ENCODE measurements at regions not wholly inside any gene's neighbourhood (a gene's known extent, or its start where the extent isn't known, plus 50 kb on each side); places are given as distances from the start of the nearest gene placed in this dataset.

- H3K36me3 ChIP-seq (ENCODE audit: control insufficient read depth in 4 of 4, insufficient read depth in 3 of 4, low read depth in 1 of 4, low read length in 3 of 4) = no peaks in the 10 kb centered on the region
- no peak overlapping the region for H3K9ac ChIP-seq (ENCODE audit: low read depth in 1 of 2, low read length in 2 of 2)
- no peak overlapping the region for H3K27ac ChIP-seq (ENCODE audit: low read depth in 1 of 2, low read length in 2 of 2)
- H3K9me3 ChIP-seq (ENCODE audit: control insufficient read depth in 4 of 4, low read length in 3 of 4) = peaks cover 0 to 2% (median 0%) of the 10 kb centered on the region in 4 donors
- WGBS = 77% methylated on average over 2 of the region's 2 CpGs
- no peak overlapping the region for H3K4me3 ChIP-seq (ENCODE audit: low read depth in 1 of 3, low read length in 3 of 3)
- TF ChIP-seq YY1 (IDR thresholded peaks at IDR 0.05) = no peak
- TF ChIP-seq ATF3 (IDR thresholded peaks at IDR 0.05) = no peak
- no peak for TF ChIP-seq JUND (IDR thresholded peaks at IDR 0.05)
- no peaks in the 10 kb centered on the region for H3K4me1 ChIP-seq (ENCODE audit: control insufficient read depth in 4 of 4, insufficient read depth in 4 of 4, low read length in 3 of 4)
- no peaks in the 10 kb centered on the region for H3K27me3 ChIP-seq (ENCODE audit: control insufficient read depth in 4 of 4, insufficient read depth in 4 of 4, low read length in 3 of 4)
- DNase-seq (ENCODE audit: low spot score) = no peak
These were observed 1050.0 kb downstream of the EPHA7 start for GRCh38 chr6:92369309-92369708.

DNA sequence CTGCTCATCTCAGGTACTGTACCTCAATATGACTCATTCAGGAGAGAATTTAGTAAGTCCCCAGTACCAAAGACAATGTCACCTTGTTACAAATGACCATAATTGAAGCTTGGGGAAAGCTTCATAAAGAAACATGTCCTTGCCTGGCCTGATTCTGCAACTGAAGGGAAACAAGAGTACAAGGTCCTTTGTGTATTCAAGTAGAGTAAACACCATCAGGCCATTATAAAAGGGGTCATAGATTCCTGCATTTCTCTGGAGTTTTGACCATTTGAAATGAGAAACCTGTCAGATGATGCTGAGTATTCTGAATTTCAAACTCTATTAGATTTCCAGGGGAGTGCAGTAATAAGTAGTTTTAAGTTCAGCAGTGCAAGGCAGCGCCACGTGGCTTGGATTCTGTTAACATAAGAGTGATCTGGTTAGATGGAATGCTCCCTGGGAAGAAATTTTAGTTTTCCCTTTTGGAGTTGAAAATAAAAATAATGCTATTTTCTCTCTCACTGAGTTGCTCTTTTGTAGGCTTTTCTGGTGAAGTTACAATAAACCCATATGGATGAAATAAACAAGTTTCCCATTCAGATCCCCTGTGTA, 1054.3 kb downstream of the EPHA7 start:
- DNase-seq (ENCODE audit: low spot score) = no peak
- WGBS = 64% methylated on average over 2 of the region's 2 CpGs
- H3K9me3 ChIP-seq (ENCODE audit: control insufficient read depth in 4 of 4, low read length in 3 of 4) = peaks cover 0 to 2% (median 0%) of the 10 kb centered on the region in 4 donors

GRCh38 chr6:92363111-92363510, 1056.2 kb downstream of the EPHA7 start:
- no peaks in the 10 kb centered on the region for H3K9me3 ChIP-seq (ENCODE audit: control insufficient read depth in 4 of 4, low read length in 3 of 4)
- no peaks in the 10 kb centered on the region for H3K27me3 ChIP-seq (ENCODE audit: control insufficient read depth in 4 of 4, insufficient read depth in 4 of 4, low read length in 3 of 4)
- no peaks in the 10 kb centered on the region for H3K4me1 ChIP-seq (ENCODE audit: control insufficient read depth in 4 of 4, insufficient read depth in 4 of 4, low read length in 3 of 4)
- no peaks in the 10 kb centered on the region for H3K36me3 ChIP-seq (ENCODE audit: control insufficient read depth in 4 of 4, insufficient read depth in 3 of 4, low read depth in 1 of 4, low read length in 3 of 4)
- no peak overlapping the region for H3K4me3 ChIP-seq (ENCODE audit: low read depth in 1 of 3, low read length in 3 of 3)
- no peak overlapping the region for H3K27ac ChIP-seq (ENCODE audit: low read depth in 1 of 2, low read length in 2 of 2)
- no peak overlapping the region for H3K9ac ChIP-seq (ENCODE audit: low read depth in 1 of 2, low read length in 2 of 2)
- 57% methylated on average over 3 of the region's 3 CpGs for WGBS
- no peak for TF ChIP-seq YY1 (IDR thresholded peaks at IDR 0.05)
- TF ChIP-seq, protein P1, sequence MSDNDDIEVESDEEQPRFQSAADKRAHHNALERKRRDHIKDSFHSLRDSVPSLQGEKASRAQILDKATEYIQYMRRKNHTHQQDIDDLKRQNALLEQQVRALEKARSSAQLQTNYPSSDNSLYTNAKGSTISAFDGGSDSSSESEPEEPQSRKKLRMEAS (IDR thresholded peaks at IDR 0.05) = no peak
- no peak for TF ChIP-seq CTCF (IDR thresholded peaks at IDR 0.05; ENCODE audit: low read depth, low read length, missing input control)
- TF ChIP-seq SP1 (IDR thresholded peaks at IDR 0.05) = no peak
- TF ChIP-seq RAD21 (IDR thresholded peaks at IDR 0.05) = no peak
- TF ChIP-seq HNF4A (conservative IDR thresholded peaks at IDR 0.05) = no peak
- DNase-seq (ENCODE audit: low spot score) = no peak

More for the DNA sequence above, 1054.3 kb downstream of the EPHA7 start:
- Histone ChIP-seq H3K9ac (ENCODE audit: low read depth in 1 of 2, low read length in 2 of 2) (no peak overlapping the region), H3K36me3 (ENCODE audit: control insufficient read depth in 4 of 4, insufficient read depth in 3 of 4, low read depth in 1 of 4, low read length in 3 of 4) (no peaks in the 10 kb centered on the region), H3K27ac (ENCODE audit: low read depth in 1 of 2, low read length in 2 of 2) (no peak overlapping the region), H3K4me3 (ENCODE audit: low read depth in 1 of 3, low read length in 3 of 3) (no peak overlapping the region), H3K4me1 (ENCODE audit: control insufficient read depth in 4 of 4, insufficient read depth in 4 of 4, low read length in 3 of 4) (no peaks in the 10 kb centered on the region), H3K27me3 (ENCODE audit: control insufficient read depth in 4 of 4, insufficient read depth in 4 of 4, low read length in 3 of 4) (no peaks in the 10 kb centered on the region)
- TF ChIP-seq FOXA2 (IDR thresholded peaks at IDR 0.05) = peak; percentile 8
- no peak for TF ChIP-seq YY1 (IDR thresholded peaks at IDR 0.05)

GRCh38 chr6:92362404-92362803, 1057.0 kb downstream of the EPHA7 start:
- WGBS = 76% methylated on average over 5 of the region's 5 CpGs
- no peaks in the 10 kb centered on the region for H3K9me3 ChIP-seq (ENCODE audit: control insufficient read depth in 4 of 4, low read length in 3 of 4)
- no peak overlapping the region for H3K4me3 ChIP-seq (ENCODE audit: low read depth in 1 of 3, low read length in 3 of 3)
- H3K9ac ChIP-seq (ENCODE audit: low read depth in 1 of 2, low read length in 2 of 2) = no peak overlapping the region
- H3K4me1 ChIP-seq (ENCODE audit: control insufficient read depth in 4 of 4, insufficient read depth in 4 of 4, low read length in 3 of 4) = no peaks in the 10 kb centered on the region
- H3K36me3 ChIP-seq (ENCODE audit: control insufficient read depth in 4 of 4, insufficient read depth in 3 of 4, low read depth in 1 of 4, low read length in 3 of 4) = no peaks in the 10 kb centered on the region
- DNase-seq (ENCODE audit: low spot score) = no peak
- no peak overlapping the region for H3K27ac ChIP-seq (ENCODE audit: low read depth in 1 of 2, low read length in 2 of 2)
- H3K27me3 ChIP-seq (ENCODE audit: control insufficient read depth in 4 of 4, insufficient read depth in 4 of 4, low read length in 3 of 4) = no peaks in the 10 kb centered on the region
- TF ChIP-seq FOXA1 (IDR thresholded peaks at IDR 0.05) = no peak
- no peak for TF ChIP-seq REST (IDR thresholded peaks at IDR 0.05)
- no peak for TF ChIP-seq RXRA (IDR thresholded peaks at IDR 0.05)
- no peak for TF ChIP-seq SP1 (IDR thresholded peaks at IDR 0.05)
- TF ChIP-seq HNF4A (conservative IDR thresholded peaks at IDR 0.05) = no peak
- no peak for TF ChIP-seq FOXA2 (IDR thresholded peaks at IDR 0.05)
- TF ChIP-seq RAD21 (IDR thresholded peaks at IDR 0.05) = no peak
- no peak for TF ChIP-seq TAF1 (conservative IDR thresholded peaks at IDR 0.05)
- TF ChIP-seq GABPA (IDR thresholded peaks at IDR 0.05 in 1 of 2, conservative IDR thresholded peaks at IDR 0.05 in 1 of 2) = no peak
- no peak for TF ChIP-seq HNF4G (IDR thresholded peaks at IDR 0.05)
- TF ChIP-seq ATF3 (IDR thresholded peaks at IDR 0.05) = no peak
- no peak for TF ChIP-seq EGR1 (IDR thresholded peaks at IDR 0.05; ENCODE audit: low read depth in 2 of 2)
- TF ChIP-seq NR2F2 (IDR thresholded peaks at IDR 0.05) = no peak

All from liver (tissue), 8 donors.